Gastroesophageal sphincter (tissue), 3 donors: ENCODE measurements at regions not wholly inside any gene's neighbourhood (a gene's known extent, or its start where the extent isn't known, plus 50 kb on each side); places are given as distances from the start of the nearest gene placed in this dataset.

Experiments
- EP300 ChIP-seq: sonication (generic); formaldehyde crosslinking; IDR thresholded peaks from one replicate; pipeline ENCODE4 v1.6.1; 2017; ENCODE audit warnings: antibody characterized with exemption, mild to moderate bottlenecking
- POLR2A ChIP-seq, 2 donors: fragments of 450-650 bp; IDR thresholded peaks; one replicate each; pipeline ENCODE4 v1.6.1; 2017; ENCODE audit warnings: antibody characterized with exemption in 2 of 2, mild to moderate bottlenecking in 2 of 2, moderate library complexity in 1 of 2
- TF ChIP-seq, protein P1 (sequence below), 4 experiments: fragments of 200-600 bp in 2 of 4; fragments of 450-650 bp in 2 of 4; sonication (generic) in 1 of 4; IDR thresholded peaks; one replicate each; pipeline ENCODE4 v1.5.1; 2017 to 2019; ENCODE audit warnings: antibody characterized with exemption in 4 of 4, mild to moderate bottlenecking in 2 of 4, moderate library complexity in 2 of 4

DNA sequence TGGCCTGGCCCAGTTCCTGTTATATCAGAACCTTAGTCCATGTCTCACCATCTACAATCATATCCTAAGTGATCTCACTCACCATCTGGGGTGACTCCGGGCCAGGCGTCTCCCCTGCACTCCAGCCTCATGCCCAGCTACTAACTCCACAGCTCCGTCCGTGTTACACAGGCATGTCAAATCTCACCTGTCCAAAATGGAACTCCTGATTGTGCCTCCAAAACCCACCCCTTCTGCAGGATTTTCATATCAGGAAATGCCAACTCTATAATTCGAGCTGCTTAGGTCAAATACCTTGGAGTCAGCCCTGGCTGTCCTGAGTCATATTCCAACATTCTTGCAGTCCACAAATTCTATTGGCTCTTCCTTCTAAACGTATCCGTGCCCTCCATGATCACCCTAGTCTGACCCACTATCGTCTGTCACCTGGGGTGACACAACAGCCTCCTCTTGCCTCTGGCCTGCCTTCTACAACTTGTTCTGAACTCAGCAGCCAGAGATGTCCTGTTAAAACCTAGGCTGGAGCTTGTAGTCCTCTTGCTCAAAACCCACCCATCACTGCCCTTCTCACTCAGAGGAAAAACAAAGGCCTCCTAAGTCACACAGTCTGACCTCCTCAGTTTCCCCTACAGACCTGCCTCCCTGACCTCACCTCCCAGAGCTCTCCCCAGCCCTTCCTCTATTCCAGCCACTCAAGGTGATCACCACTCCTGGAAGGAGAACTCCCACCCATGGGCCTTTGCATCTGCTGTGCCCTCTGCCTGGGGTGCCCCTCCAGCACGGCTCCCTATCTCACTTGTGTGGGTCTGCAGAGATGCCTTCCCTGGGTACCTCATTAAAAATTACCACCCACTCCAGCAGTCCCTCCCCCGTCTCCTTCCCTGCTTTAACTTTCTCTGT, 85.3 kb upstream of the SIRPA start:
- TF ChIP-seq, protein P1, sequence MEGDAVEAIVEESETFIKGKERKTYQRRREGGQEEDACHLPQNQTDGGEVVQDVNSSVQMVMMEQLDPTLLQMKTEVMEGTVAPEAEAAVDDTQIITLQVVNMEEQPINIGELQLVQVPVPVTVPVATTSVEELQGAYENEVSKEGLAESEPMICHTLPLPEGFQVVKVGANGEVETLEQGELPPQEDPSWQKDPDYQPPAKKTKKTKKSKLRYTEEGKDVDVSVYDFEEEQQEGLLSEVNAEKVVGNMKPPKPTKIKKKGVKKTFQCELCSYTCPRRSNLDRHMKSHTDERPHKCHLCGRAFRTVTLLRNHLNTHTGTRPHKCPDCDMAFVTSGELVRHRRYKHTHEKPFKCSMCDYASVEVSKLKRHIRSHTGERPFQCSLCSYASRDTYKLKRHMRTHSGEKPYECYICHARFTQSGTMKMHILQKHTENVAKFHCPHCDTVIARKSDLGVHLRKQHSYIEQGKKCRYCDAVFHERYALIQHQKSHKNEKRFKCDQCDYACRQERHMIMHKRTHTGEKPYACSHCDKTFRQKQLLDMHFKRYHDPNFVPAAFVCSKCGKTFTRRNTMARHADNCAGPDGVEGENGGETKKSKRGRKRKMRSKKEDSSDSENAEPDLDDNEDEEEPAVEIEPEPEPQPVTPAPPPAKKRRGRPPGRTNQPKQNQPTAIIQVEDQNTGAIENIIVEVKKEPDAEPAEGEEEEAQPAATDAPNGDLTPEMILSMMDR (IDR thresholded peaks at IDR 0.05) = no peak
- TF ChIP-seq POLR2A (IDR thresholded peaks at IDR 0.05) (no peak), EP300 (no peak)
